Endothelial cell of umbilical vein (primary cell): ENCODE measurements at regions not wholly inside any gene's neighbourhood (a gene's known extent, or its start where the extent isn't known, plus 50 kb on each side); places are given as distances from the start of the nearest gene placed in this dataset.

Source experiments
- BruUV-seq: library from RNA; stranded (reverse); fragments of 400-500 nt; replicated peaks from 2 replicates; lab custom pipeline; 2021; lab: Mats Ljungman, UMichigan
- CTCF ChIA-PET: fragments of 300-600, 350-600 bp; sonication (Branson Sonifier 250); formaldehyde crosslinking; loops from one replicate; lab custom pipeline; 2021; ENCODE audit warnings: antibody characterized with exemption, inconsistent platforms; lab: Charles Lee
- POLR2A ChIA-PET: fragments of 300-600, 350-600 bp; sonication (Branson Sonifier 250); formaldehyde crosslinking; loops from one replicate; lab custom pipeline; 2021; ENCODE audit warnings: antibody characterized with exemption, inconsistent platforms; lab: Charles Lee
- DNase-seq: peaks from one replicate; pipeline ENCODE4 v3.0.0-alpha.2; 2011; ENCODE audit warnings: low read depth, low spot score
- FAIRE-seq: peaks from 2 replicates; lab custom pipeline; 2011; peaks lifted over from hg19 to GRCh38; lab: Jason Lieb, UNC
- H2AFZ ChIP-seq: 2 replicates; pipeline ENCODE4 v1.6.0; 2012; ENCODE audit warnings: low read depth, low read length, control low read depth, inconsistent platforms
- H3K27ac ChIP-seq: 2 replicates; pipeline ENCODE4 v1.5.1; 2011; ENCODE audit warnings: low read depth, mild to moderate bottlenecking, control low read depth, low read length, moderate library complexity; ENCODE audit not compliant: insufficient read depth
- H3K27me3 ChIP-seq, 2 experiments: 2 replicates each; pipeline versions ENCODE4 v1.6.0 to v1.6.1; 2011; ENCODE audit warnings: low read length in 2 of 2, mixed read lengths in 1 of 2; ENCODE audit not compliant: control insufficient read depth in 2 of 2, insufficient read depth in 2 of 2
- H3K36me3 ChIP-seq, 2 experiments: 2 replicates in 1 of 2; 3 replicates in 1 of 2; pipeline ENCODE4 v1.5.1; 2011; ENCODE audit warnings: low read length in 2 of 2, mild to moderate bottlenecking in 1 of 2, moderate library complexity in 1 of 2; ENCODE audit not compliant: control insufficient read depth in 2 of 2, insufficient read depth in 2 of 2; ENCODE audit errors: extremely low read depth in 1 of 2
- H3K4me1 ChIP-seq: 3 replicates; pipeline ENCODE4 v1.5.1; 2011; ENCODE audit warnings: mild to moderate bottlenecking, low read length; ENCODE audit not compliant: control insufficient read depth, insufficient read depth; ENCODE audit errors: extremely low read depth
- H3K4me2 ChIP-seq: 2 replicates; pipeline ENCODE4 v1.6.1; 2011; ENCODE audit warnings: low read length, control low read depth, mixed read lengths; ENCODE audit not compliant: insufficient read depth
- H3K4me3 ChIP-seq, 3 experiments: fragments of 200-600 bp in 1 of 3; sonication (generic), shearing (Covaris generic) in 1 of 3; replicated peaks in 1 of 3; 2 replicates each; pipeline ENCODE4 v1.5.1; 2011 to 2016; ENCODE audit warnings: control low read depth in 3 of 3, low read length in 3 of 3, mild to moderate bottlenecking in 2 of 3, inconsistent platforms in 1 of 3, low read depth in 1 of 3, moderate library complexity in 1 of 3; ENCODE audit not compliant: insufficient read depth in 1 of 3
- H3K79me2 ChIP-seq: 2 replicates; pipeline ENCODE4 v1.6.0; 2012; ENCODE audit warnings: low read length, inconsistent platforms; ENCODE audit not compliant: control insufficient read depth, insufficient read depth
- H3K9ac ChIP-seq: replicated peaks from 2 replicates; pipeline ENCODE3; 2011; ENCODE audit warnings: low read length, control low read depth; ENCODE audit not compliant: insufficient read depth; ENCODE audit errors: extremely low read depth
- H3K9me1 ChIP-seq: replicated peaks from 3 replicates; pipeline ENCODE4 v1.6.0; 2011; ENCODE audit warnings: mild to moderate bottlenecking, low read length; ENCODE audit not compliant: control insufficient read depth, insufficient read depth; ENCODE audit errors: extremely low read depth
- H3K9me3 ChIP-seq: replicated peaks from 2 replicates; pipeline ENCODE4 v1.5.1; 2012; ENCODE audit warnings: low read length, inconsistent platforms; ENCODE audit not compliant: control insufficient read depth, insufficient read depth
- H4K20me1 ChIP-seq: replicated peaks from 2 replicates; pipeline ENCODE3; 2011; ENCODE audit warnings: mild to moderate bottlenecking, low read length; ENCODE audit not compliant: control insufficient read depth, insufficient read depth; ENCODE audit errors: extremely low read depth
- EZH2 ChIP-seq: IDR thresholded peaks from 2 replicates; pipeline ENCODE4 v1.6.1; 2012; ENCODE audit warnings: borderline replicate concordance, low read depth, mild to moderate bottlenecking, moderate library complexity, low read length, inconsistent platforms; ENCODE audit not compliant: severe bottlenecking
- FOS ChIP-seq: IDR thresholded peaks from 2 replicates; pipeline ENCODE4 v1.6.1; 2011; ENCODE audit warnings: mild to moderate bottlenecking, low read length, moderate library complexity, borderline replicate concordance; ENCODE audit not compliant: insufficient read depth
- GATA2 ChIP-seq: IDR thresholded peaks from 2 replicates; pipeline ENCODE4 v1.7.0; 2011; ENCODE audit warnings: low read depth, mild to moderate bottlenecking, moderate library complexity, mixed read lengths, low read length; ENCODE audit not compliant: insufficient read length, insufficient read depth
- JUN ChIP-seq: IDR thresholded peaks from 2 replicates; pipeline ENCODE4 v1.6.1; 2011; ENCODE audit warnings: borderline replicate concordance, low read depth; ENCODE audit not compliant: insufficient read length, insufficient read depth
- MAX ChIP-seq: IDR thresholded peaks from 2 replicates; pipeline ENCODE4 v1.6.1; 2011; ENCODE audit not compliant: insufficient read depth, insufficient read length
- MYC ChIP-seq: IDR thresholded peaks from one replicate; pipeline ENCODE4 v1.6.1; 2011; ENCODE audit warnings: mild to moderate bottlenecking, low read depth, low read length
- POLR2A ChIP-seq: IDR thresholded peaks from 2 replicates; pipeline ENCODE4 v1.6.1; 2012; ENCODE audit warnings: low read depth, mild to moderate bottlenecking, control low read depth, low read length
- POLR2AphosphoS5 ChIP-seq: IDR thresholded peaks from 2 replicates; pipeline ENCODE4 v1.6.1; 2012; ENCODE audit warnings: low read depth, mild to moderate bottlenecking, control low read depth, low read length, moderate library complexity; ENCODE audit not compliant: insufficient read depth
- dilution Hi-C: fragments of 300-500 bp; cut with MboI; formaldehyde crosslinking; loops from one replicate; pipeline ENCODE4 v1.15.0; 2019; ENCODE audit warnings: low sequenced_read_pairs; ENCODE audit not compliant: extremely low pct_ligation_motif_present
- intact Hi-C: fragments of 100-400 bp; cut with micrococcal nuclease; formaldehyde crosslinking; loops from one replicate; pipeline ENCODE4 v1.10.0; 2022
- TF ChIP-seq, protein P1 (sequence below), 2 donors: IDR thresholded peaks; 1 replicate in 1 of 2; 2 replicates in 1 of 2; pipeline ENCODE4 v1.5.1; 2011; ENCODE audit warnings: low read length in 2 of 2, mild to moderate bottlenecking in 2 of 2, moderate library complexity in 2 of 2, control low read depth in 1 of 2, inconsistent platforms in 1 of 2, low read depth in 1 of 2; ENCODE audit not compliant: insufficient read depth in 1 of 2; ENCODE audit errors: extremely low read depth in 1 of 2

- Histone ChIP-seq H3K9me3 (no peaks in the 10 kb centered on the region), H3K27ac (no peak overlapping the region), H3K9me1 (no peaks in the 10 kb centered on the region), H3K4me3 (no peak overlapping the region), H3K4me1 (no peaks in the 10 kb centered on the region), H3K9ac (no peak overlapping the region), H2AFZ (no peak overlapping the region), H3K36me3 (no peaks in the 10 kb centered on the region), H4K20me1 (no peaks in the 10 kb centered on the region), H3K27me3 (no peaks in the 10 kb centered on the region), H3K79me2 (no peaks in the 10 kb centered on the region), H3K4me2 (no peak overlapping the region)
- no peak for TF ChIP-seq GATA2
- TF ChIP-seq POLR2A: no peak
- no peak for TF ChIP-seq JUN
- no peak for TF ChIP-seq MAX
- no peak for TF ChIP-seq FOS
- no peak for TF ChIP-seq EZH2
- no peak for TF ChIP-seq POLR2AphosphoS5
- no peak for TF ChIP-seq MYC
- TF ChIP-seq, protein P1, sequence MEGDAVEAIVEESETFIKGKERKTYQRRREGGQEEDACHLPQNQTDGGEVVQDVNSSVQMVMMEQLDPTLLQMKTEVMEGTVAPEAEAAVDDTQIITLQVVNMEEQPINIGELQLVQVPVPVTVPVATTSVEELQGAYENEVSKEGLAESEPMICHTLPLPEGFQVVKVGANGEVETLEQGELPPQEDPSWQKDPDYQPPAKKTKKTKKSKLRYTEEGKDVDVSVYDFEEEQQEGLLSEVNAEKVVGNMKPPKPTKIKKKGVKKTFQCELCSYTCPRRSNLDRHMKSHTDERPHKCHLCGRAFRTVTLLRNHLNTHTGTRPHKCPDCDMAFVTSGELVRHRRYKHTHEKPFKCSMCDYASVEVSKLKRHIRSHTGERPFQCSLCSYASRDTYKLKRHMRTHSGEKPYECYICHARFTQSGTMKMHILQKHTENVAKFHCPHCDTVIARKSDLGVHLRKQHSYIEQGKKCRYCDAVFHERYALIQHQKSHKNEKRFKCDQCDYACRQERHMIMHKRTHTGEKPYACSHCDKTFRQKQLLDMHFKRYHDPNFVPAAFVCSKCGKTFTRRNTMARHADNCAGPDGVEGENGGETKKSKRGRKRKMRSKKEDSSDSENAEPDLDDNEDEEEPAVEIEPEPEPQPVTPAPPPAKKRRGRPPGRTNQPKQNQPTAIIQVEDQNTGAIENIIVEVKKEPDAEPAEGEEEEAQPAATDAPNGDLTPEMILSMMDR (IDR thresholded peaks at IDR 0.05; ENCODE audit: extremely low read depth in 1 of 2, insufficient read depth in 1 of 2, low read depth in 1 of 2, low read length in 2 of 2): no peak
- DNase-seq: no peak
- CTCF ChIA-PET: no interaction called here
- no peak for FAIRE-seq
- intact Hi-C loops: no loop called here
- BruUV-seq: no TSS peak
- dilution Hi-C loops: no loop called here
- POLR2A ChIA-PET: no interaction called here
Measured at GRCh38 chr6:159444056-159444760, 248.8 kb downstream of the SOD2 start.
